ENCODE measurements at regions not wholly inside any gene's neighbourhood (a gene's known extent, or its start where the extent isn't known, plus 50 kb on each side); places are given as distances from the start of the nearest gene placed in this dataset.

GRCh38 chr1:5563861-5564577, 428.2 kb downstream of the NPHP4 start:
- no peak for DNase-seq

- no peak for DNase-seq
These were observed 429.5 kb downstream of the NPHP4 start for GRCh38 chr1:5562769-5563168.

- DNase-seq = no peak
These were observed 429.9 kb downstream of the NPHP4 start for GRCh38 chr1:5562331-5562730.

GRCh38 chr1:5559078-5559477, 433.1 kb downstream of the NPHP4 start:
- DNase-seq = no peak

- DNase-seq = no peak
These were observed 436.4 kb downstream of the NPHP4 start for GRCh38 chr1:5555853-5556252.

GRCh38 chr1:5554784-5555183, 437.4 kb downstream of the NPHP4 start:
- no peak for DNase-seq

GRCh38 chr1:5554111-5554510, 438.1 kb downstream of the NPHP4 start:
- DNase-seq = no peak

GRCh38 chr1:5552787-5553484, 439.3 kb downstream of the NPHP4 start:
- DNase-seq = no peak

GRCh38 chr1:5551274-5551975, 440.8 kb downstream of the NPHP4 start:
- DNase-seq = no peak

GRCh38 chr1:5548266-5548665, 444.0 kb downstream of the NPHP4 start:
- DNase-seq = no peak

GRCh38 chr1:5543235-5543634, 449.0 kb downstream of the NPHP4 start:
- no peak for DNase-seq

- DNase-seq = no peak
These were observed 459.4 kb downstream of the NPHP4 start for GRCh38 chr1:5532811-5533210.

- DNase-seq = no peak
These were observed 465.2 kb downstream of the NPHP4 start for GRCh38 chr1:5526822-5527551.

GRCh38 chr1:5526385-5526750, 465.9 kb downstream of the NPHP4 start:
- no peak for DNase-seq

- no peak for DNase-seq
These were observed 466.4 kb downstream of the NPHP4 start for GRCh38 chr1:5525597-5526384.

GRCh38 chr1:5522531-5523145, 469.6 kb downstream of the NPHP4 start:
- no peak for DNase-seq

GRCh38 chr1:5519366-5520135, 472.7 kb downstream of the NPHP4 start:
- no peak for DNase-seq

- no peak for DNase-seq
These were observed 475.5 kb downstream of the NPHP4 start for GRCh38 chr1:5516756-5517155.

GRCh38 chr1:5515501-5515900, 476.7 kb downstream of the NPHP4 start:
- DNase-seq = no peak

- DNase-seq = peak; percentile 74
These were observed 477.6 kb downstream of the NPHP4 start for GRCh38 chr1:5514527-5515183.

All from activated naive CD4-positive, alpha-beta T cell treated with anti-CD3 and anti-CD28 coated beads, Interleukin-2, amount 50 U/mL, for 16 hours (primary cell).